IMR-90 (cell line): ENCODE measurements at regions not wholly inside any gene's neighbourhood (a gene's known extent, or its start where the extent isn't known, plus 50 kb on each side); places are given as distances from the start of the nearest gene placed in this dataset.

Experiments used
- BHLHE40 ChIP-seq: fragments of 150-350 bp; IDR thresholded peaks from 2 replicates; pipeline ENCODE4 v1.6.1; 2016; ENCODE audit warnings: mild to moderate bottlenecking, low read depth, low read length
- MXI1 ChIP-seq: IDR thresholded peaks from 2 replicates; pipeline ENCODE4 v1.6.1; 2012; ENCODE audit warnings: low read depth, mild to moderate bottlenecking, low read length, moderate library complexity, borderline replicate concordance
- POLR2A ChIP-seq: IDR thresholded peaks from 2 replicates; pipeline ENCODE4 v1.6.1; 2012; ENCODE audit warnings: mild to moderate bottlenecking, low read depth, low read length
- RAD21 ChIP-seq: IDR thresholded peaks from 2 replicates; pipeline ENCODE4 v1.6.1; 2012; ENCODE audit warnings: low read length, improper control_type of control experiment
- TF ChIP-seq, protein P1 (sequence below): conservative IDR thresholded peaks from 2 replicates; pipeline ENCODE4 v1.5.1; 2012; ENCODE audit warnings: mild to moderate bottlenecking, low read depth, low read length, improper control_type of control experiment
- TF ChIP-seq, protein P2 (sequence below): fragments of 150-350 bp; IDR thresholded peaks from 2 replicates; pipeline ENCODE4 v1.6.1; 2016; ENCODE audit warnings: low read depth, mild to moderate bottlenecking, low read length, moderate library complexity, borderline replicate concordance

DNA sequence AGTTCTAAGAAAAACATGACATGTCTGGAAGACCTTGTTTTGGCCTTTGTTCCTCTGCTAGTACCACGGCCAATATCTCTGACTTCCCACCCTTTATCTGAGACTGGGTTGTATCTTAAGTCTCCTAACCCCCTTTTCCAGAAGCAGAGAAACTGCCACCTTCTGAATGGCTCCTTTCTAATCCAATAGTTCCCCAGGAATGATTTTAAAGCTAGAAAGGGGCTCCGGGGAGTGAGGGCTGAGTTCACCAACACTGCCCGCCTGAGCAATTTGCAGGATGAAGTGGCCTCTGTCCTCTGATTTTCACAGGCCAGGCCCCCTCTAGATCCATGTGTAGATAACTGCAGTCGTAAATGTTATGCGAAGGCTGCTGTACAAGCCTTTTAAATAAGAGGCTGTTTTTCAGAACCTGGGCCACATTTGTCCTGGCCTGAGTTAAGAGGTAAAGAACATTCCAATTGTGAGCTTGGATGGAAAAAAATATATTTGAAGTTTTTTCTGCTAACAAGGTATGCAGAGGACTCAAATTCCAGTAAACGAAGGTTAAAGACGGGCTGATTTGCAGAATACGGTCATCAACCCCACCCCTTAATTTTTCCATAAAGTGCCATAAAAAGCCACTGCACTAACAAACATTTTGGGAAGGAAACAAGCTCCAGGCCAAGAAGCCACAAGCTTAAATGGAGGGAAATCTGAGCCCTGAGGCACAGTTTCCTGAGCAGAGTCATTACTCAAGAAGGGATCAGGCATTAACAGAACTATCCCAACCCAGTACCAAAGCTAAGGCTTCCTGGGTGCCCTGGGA is 117.0 kb upstream of the MAF start:
- TF ChIP-seq, protein P1, sequence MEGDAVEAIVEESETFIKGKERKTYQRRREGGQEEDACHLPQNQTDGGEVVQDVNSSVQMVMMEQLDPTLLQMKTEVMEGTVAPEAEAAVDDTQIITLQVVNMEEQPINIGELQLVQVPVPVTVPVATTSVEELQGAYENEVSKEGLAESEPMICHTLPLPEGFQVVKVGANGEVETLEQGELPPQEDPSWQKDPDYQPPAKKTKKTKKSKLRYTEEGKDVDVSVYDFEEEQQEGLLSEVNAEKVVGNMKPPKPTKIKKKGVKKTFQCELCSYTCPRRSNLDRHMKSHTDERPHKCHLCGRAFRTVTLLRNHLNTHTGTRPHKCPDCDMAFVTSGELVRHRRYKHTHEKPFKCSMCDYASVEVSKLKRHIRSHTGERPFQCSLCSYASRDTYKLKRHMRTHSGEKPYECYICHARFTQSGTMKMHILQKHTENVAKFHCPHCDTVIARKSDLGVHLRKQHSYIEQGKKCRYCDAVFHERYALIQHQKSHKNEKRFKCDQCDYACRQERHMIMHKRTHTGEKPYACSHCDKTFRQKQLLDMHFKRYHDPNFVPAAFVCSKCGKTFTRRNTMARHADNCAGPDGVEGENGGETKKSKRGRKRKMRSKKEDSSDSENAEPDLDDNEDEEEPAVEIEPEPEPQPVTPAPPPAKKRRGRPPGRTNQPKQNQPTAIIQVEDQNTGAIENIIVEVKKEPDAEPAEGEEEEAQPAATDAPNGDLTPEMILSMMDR, result no peak
- TF ChIP-seq MXI1 (no peak), POLR2A (no peak), BHLHE40 (no peak), RAD21 (no peak)
- TF ChIP-seq, protein P2, sequence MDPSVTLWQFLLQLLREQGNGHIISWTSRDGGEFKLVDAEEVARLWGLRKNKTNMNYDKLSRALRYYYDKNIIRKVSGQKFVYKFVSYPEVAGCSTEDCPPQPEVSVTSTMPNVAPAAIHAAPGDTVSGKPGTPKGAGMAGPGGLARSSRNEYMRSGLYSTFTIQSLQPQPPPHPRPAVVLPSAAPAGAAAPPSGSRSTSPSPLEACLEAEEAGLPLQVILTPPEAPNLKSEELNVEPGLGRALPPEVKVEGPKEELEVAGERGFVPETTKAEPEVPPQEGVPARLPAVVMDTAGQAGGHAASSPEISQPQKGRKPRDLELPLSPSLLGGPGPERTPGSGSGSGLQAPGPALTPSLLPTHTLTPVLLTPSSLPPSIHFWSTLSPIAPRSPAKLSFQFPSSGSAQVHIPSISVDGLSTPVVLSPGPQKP, result no peak
